ENCODE measurements at regions not wholly inside any gene's neighbourhood (a gene's known extent, or its start where the extent isn't known, plus 50 kb on each side); places are given as distances from the start of the nearest gene placed in this dataset.

DNA sequence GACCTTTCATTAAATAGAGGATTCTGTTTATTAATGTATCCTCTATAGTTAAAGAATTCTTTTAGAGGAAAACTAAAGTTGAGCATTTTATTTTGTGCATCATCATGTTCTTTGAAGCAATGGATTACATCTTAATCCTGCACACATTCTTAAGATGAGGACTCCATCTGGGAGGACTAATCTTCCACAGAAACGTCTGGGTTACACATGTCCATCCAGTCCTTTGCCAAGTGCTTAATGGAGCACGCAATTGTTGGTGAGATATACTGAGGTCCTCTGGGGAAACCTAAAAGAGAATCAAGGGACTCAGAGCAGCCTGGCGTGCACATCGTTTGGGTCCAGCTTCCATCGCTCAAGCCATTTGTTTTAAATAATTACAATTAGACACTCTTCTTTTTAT is 115.1 kb upstream of the SFRP2 start:
- CTCF ChIA-PET = no interaction called here
- no peak overlapping the region for H3K4me3 ChIP-seq (ENCODE audit: low read depth, low read length, poor library complexity, severe bottlenecking)
- no peak for DNase-seq (ENCODE audit: low spot score)
- no peak overlapping the region for H3K27ac ChIP-seq (ENCODE audit: low read depth, low read length, poor library complexity, severe bottlenecking)
- no peak for TF ChIP-seq EZH2 (IDR thresholded peaks at IDR 0.05; ENCODE audit: borderline replicate concordance, low read depth, low read length, poor library complexity, severe bottlenecking)
- TF ChIP-seq, protein P1, sequence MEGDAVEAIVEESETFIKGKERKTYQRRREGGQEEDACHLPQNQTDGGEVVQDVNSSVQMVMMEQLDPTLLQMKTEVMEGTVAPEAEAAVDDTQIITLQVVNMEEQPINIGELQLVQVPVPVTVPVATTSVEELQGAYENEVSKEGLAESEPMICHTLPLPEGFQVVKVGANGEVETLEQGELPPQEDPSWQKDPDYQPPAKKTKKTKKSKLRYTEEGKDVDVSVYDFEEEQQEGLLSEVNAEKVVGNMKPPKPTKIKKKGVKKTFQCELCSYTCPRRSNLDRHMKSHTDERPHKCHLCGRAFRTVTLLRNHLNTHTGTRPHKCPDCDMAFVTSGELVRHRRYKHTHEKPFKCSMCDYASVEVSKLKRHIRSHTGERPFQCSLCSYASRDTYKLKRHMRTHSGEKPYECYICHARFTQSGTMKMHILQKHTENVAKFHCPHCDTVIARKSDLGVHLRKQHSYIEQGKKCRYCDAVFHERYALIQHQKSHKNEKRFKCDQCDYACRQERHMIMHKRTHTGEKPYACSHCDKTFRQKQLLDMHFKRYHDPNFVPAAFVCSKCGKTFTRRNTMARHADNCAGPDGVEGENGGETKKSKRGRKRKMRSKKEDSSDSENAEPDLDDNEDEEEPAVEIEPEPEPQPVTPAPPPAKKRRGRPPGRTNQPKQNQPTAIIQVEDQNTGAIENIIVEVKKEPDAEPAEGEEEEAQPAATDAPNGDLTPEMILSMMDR (conservative IDR thresholded peaks at IDR 0.05; ENCODE audit: low read depth, low read length) = no peak
- H3K27me3 ChIP-seq (replicated peaks; ENCODE audit: insufficient read depth, low read depth, low read length, poor library complexity) = no peaks in the 10 kb centered on the region
- no peaks in the 10 kb centered on the region for H3K9me3 ChIP-seq (ENCODE audit: low read depth, low read length, poor library complexity, severe bottlenecking)
- POLR2A ChIA-PET (ENCODE audit: low non-redundant PET) = no interaction called here
- H3K4me1 ChIP-seq (ENCODE audit: insufficient read depth, low read length, poor library complexity, severe bottlenecking) = no peaks in the 10 kb centered on the region
- intact Hi-C loops (cut with micrococcal nuclease; ENCODE audit: unreplicated experiment) = no loop called here
- no TSS peak for BruUV-seq (replicated peaks)
- no peaks in the 10 kb centered on the region for H3K36me3 ChIP-seq (ENCODE audit: insufficient read depth, low read length, poor library complexity, severe bottlenecking)

- ChIA-PET POLR2A (ENCODE audit: low non-redundant PET) (no interaction called here), CTCF (no interaction called here)
- intact Hi-C loops (cut with micrococcal nuclease; ENCODE audit: unreplicated experiment) = no loop called here
- Histone ChIP-seq H3K27me3 (replicated peaks; ENCODE audit: insufficient read depth, low read depth, low read length, poor library complexity) (no peaks in the 10 kb centered on the region), H3K4me3 (ENCODE audit: low read depth, low read length, poor library complexity, severe bottlenecking) (no peak overlapping the region), H3K4me1 (ENCODE audit: insufficient read depth, low read length, poor library complexity, severe bottlenecking) (no peaks in the 10 kb centered on the region), H3K9me3 (ENCODE audit: low read depth, low read length, poor library complexity, severe bottlenecking) (no peaks in the 10 kb centered on the region), H3K27ac (ENCODE audit: low read depth, low read length, poor library complexity, severe bottlenecking) (no peak overlapping the region), H3K36me3 (ENCODE audit: insufficient read depth, low read length, poor library complexity, severe bottlenecking) (no peaks in the 10 kb centered on the region)
- TF ChIP-seq EZH2 (IDR thresholded peaks at IDR 0.05; ENCODE audit: borderline replicate concordance, low read depth, low read length, poor library complexity, severe bottlenecking) = no peak
- TF ChIP-seq, protein P1 (conservative IDR thresholded peaks at IDR 0.05; ENCODE audit: low read depth, low read length) = no peak
- no TSS peak for BruUV-seq (replicated peaks)
- DNase-seq (ENCODE audit: low spot score) = no peak
These were observed 112.3 kb upstream of the SFRP2 start for GRCh38 chr4:153901220-153901619.

- DNase-seq (ENCODE audit: low spot score) = no peak
- no TSS peak for BruUV-seq (replicated peaks)
- ChIA-PET CTCF (no interaction called here), POLR2A (ENCODE audit: low non-redundant PET) (no interaction called here)
- Histone ChIP-seq H3K4me1 (ENCODE audit: insufficient read depth, low read length, poor library complexity, severe bottlenecking) (no peaks in the 10 kb centered on the region), H3K4me3 (ENCODE audit: low read depth, low read length, poor library complexity, severe bottlenecking) (no peak overlapping the region), H3K27me3 (replicated peaks; ENCODE audit: insufficient read depth, low read depth, low read length, poor library complexity) (no peaks in the 10 kb centered on the region), H3K27ac (ENCODE audit: low read depth, low read length, poor library complexity, severe bottlenecking) (no peak overlapping the region), H3K9me3 (ENCODE audit: low read depth, low read length, poor library complexity, severe bottlenecking) (no peaks in the 10 kb centered on the region), H3K36me3 (ENCODE audit: insufficient read depth, low read length, poor library complexity, severe bottlenecking) (no peaks in the 10 kb centered on the region)
- intact Hi-C loops (cut with micrococcal nuclease; ENCODE audit: unreplicated experiment) = no loop called here
- TF ChIP-seq EZH2 (IDR thresholded peaks at IDR 0.05; ENCODE audit: borderline replicate concordance, low read depth, low read length, poor library complexity, severe bottlenecking) = no peak
- TF ChIP-seq, protein P1 (conservative IDR thresholded peaks at IDR 0.05; ENCODE audit: low read depth, low read length) = no peak
These were observed 111.5 kb upstream of the SFRP2 start for GRCh38 chr4:153900426-153900825.
